ENCODE measurements at regions not wholly inside any gene's neighbourhood (a gene's known extent, or its start where the extent isn't known, plus 50 kb on each side); places are given as distances from the start of the nearest gene placed in this dataset.

- TF ChIP-seq CTCF (IDR thresholded peaks at IDR 0.05; ENCODE audit: control extremely low read depth in 1 of 3, insufficient read depth in 1 of 3, low read depth in 1 of 3, low read length in 3 of 3) (no peak), ZNF274 (IDR thresholded peaks at IDR 0.05; ENCODE audit: borderline replicate concordance, extremely low read depth, low read length) (no peak), EZH2 (IDR thresholded peaks at IDR 0.05; ENCODE audit: low read depth, low read length, severe bottlenecking) (no peak), CREB1 (IDR thresholded peaks at IDR 0.05) (no peak), CHD2 (IDR thresholded peaks at IDR 0.05; ENCODE audit: low read length) (no peak), RFX5 (IDR thresholded peaks at IDR 0.05; ENCODE audit: borderline replicate concordance, low read depth, low read length) (no peak), GABPA (IDR thresholded peaks at IDR 0.05; ENCODE audit: borderline replicate concordance, insufficient read depth, low read length) (no peak), SP1 (IDR thresholded peaks at IDR 0.05; ENCODE audit: low read depth, low read length) (no peak), MAX (IDR thresholded peaks at IDR 0.05) (no peak), ATF2 (IDR thresholded peaks at IDR 0.05; ENCODE audit: low read length) (no peak), NANOG (IDR thresholded peaks at IDR 0.05; ENCODE audit: insufficient read depth, low read depth, low read length, poor library complexity, severe bottlenecking) (no peak), POLR2A (IDR thresholded peaks at IDR 0.05; ENCODE audit: control extremely low read depth in 1 of 2, low read depth in 2 of 2, low read length in 2 of 2) (no peak), SUZ12 (IDR thresholded peaks at IDR 0.05; ENCODE audit: low read length) (no peak)
Observed at GRCh38 chr19:32255536-32256295, 89.7 kb upstream of the ZNF507 start.
